ENCODE measurements at regions not wholly inside any gene's neighbourhood (a gene's known extent, or its start where the extent isn't known, plus 50 kb on each side); places are given as distances from the start of the nearest gene placed in this dataset.
A peak's percentile ranks its signal among the peaks of the same experiment; 100 is the strongest.

- H3K4me3 ChIP-seq (ENCODE audit: low read depth, low read length): no peak overlapping the region
- TF ChIP-seq CTCF (conservative IDR thresholded peaks at IDR 0.05; ENCODE audit: low read depth, low read length): no peak
- no peak for DNase-seq (ENCODE audit: low read depth)
Measured at GRCh38 chr5:121164632-121165031, 687.0 kb upstream of the FTMT start.

GRCh38 chr5:121171361-121171760 is 680.3 kb upstream of the FTMT start:
- DNase-seq (ENCODE audit: low read depth): no peak
- TF ChIP-seq CTCF (conservative IDR thresholded peaks at IDR 0.05; ENCODE audit: low read depth, low read length): no peak

GRCh38 chr5:121171834-121172233 is 679.8 kb upstream of the FTMT start:
- peak; percentile 6 for DNase-seq (ENCODE audit: low read depth)
- H3K4me3 ChIP-seq (ENCODE audit: low read depth, low read length): no peak overlapping the region
- no peak for TF ChIP-seq CTCF (conservative IDR thresholded peaks at IDR 0.05; ENCODE audit: low read depth, low read length)

More at GRCh38 chr5:121171361-121171760, 680.3 kb upstream of the FTMT start:
- H3K4me3 ChIP-seq (ENCODE audit: low read depth, low read length): no peak overlapping the region

- no peak for TF ChIP-seq CTCF (conservative IDR thresholded peaks at IDR 0.05; ENCODE audit: low read depth, low read length)
- DNase-seq (ENCODE audit: low read depth): peak; percentile 19
- no peak overlapping the region for H3K4me3 ChIP-seq (ENCODE audit: low read depth, low read length)
Measured at GRCh38 chr5:121174351-121174750, 677.3 kb upstream of the FTMT start.

- no peak for DNase-seq (ENCODE audit: low read depth)
- H3K4me3 ChIP-seq (ENCODE audit: low read depth, low read length): no peak overlapping the region
- no peak for TF ChIP-seq CTCF (conservative IDR thresholded peaks at IDR 0.05; ENCODE audit: low read depth, low read length)
Measured at GRCh38 chr5:121175986-121176385, 675.7 kb upstream of the FTMT start.

GRCh38 chr5:121182788-121183490 is 668.7 kb upstream of the FTMT start:
- TF ChIP-seq CTCF (conservative IDR thresholded peaks at IDR 0.05; ENCODE audit: low read depth, low read length): no peak
- no peak overlapping the region for H3K4me3 ChIP-seq (ENCODE audit: low read depth, low read length)
- DNase-seq (ENCODE audit: low read depth): no peak

- H3K4me3 ChIP-seq (ENCODE audit: low read depth, low read length): no peak overlapping the region
- no peak for DNase-seq (ENCODE audit: low read depth)
- no peak for TF ChIP-seq CTCF (conservative IDR thresholded peaks at IDR 0.05; ENCODE audit: low read depth, low read length)
Measured at GRCh38 chr5:121188849-121189248, 662.8 kb upstream of the FTMT start.

All from choroid plexus epithelial cell (primary cell).